ENCODE measurements at regions not wholly inside any gene's neighbourhood (a gene's known extent, or its start where the extent isn't known, plus 50 kb on each side); places are given as distances from the start of the nearest gene placed in this dataset.

GRCh38 chr2:234747032-234747431 lies 204.8 kb upstream of the SH3BP4 start:
- DNase-seq (ENCODE audit: extremely low spot score) = no peak
- CTCF ChIA-PET = no interaction called here
- POLR2A ChIA-PET = no interaction called here
- TF ChIP-seq CTCF (IDR thresholded peaks at IDR 0.05; ENCODE audit: control extremely low read depth, extremely low read depth, low read depth, missing control alignments) = no peak

GRCh38 chr2:234745347-234745746 lies 206.5 kb upstream of the SH3BP4 start:
- ChIA-PET CTCF (no interaction called here), POLR2A (no interaction called here)
- no peak for DNase-seq (ENCODE audit: extremely low spot score)
- no peak for TF ChIP-seq CTCF (IDR thresholded peaks at IDR 0.05; ENCODE audit: control extremely low read depth, extremely low read depth, low read depth, missing control alignments)

DNA sequence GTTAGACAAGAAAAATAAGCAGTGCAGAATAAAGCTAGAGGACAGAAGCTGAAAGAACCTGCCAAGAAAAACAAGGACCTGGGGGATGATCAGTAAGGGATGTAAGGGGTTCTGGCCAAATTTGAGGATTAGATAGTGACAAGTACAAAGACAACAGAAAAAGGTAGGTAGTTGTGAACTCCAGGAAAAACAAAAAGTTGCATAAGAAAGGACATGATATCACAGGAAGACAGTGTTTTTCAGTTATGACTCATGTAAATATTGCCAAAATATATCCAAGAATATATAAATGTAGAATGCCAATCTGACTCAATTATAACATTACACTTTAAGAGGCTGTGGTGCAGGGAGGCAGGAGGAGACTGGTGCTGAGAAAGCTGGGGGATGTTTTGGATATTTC lies 209.8 kb upstream of the SH3BP4 start:
- ChIA-PET CTCF (no interaction called here), POLR2A (no interaction called here)
- no peak for DNase-seq (ENCODE audit: extremely low spot score)
- TF ChIP-seq CTCF (IDR thresholded peaks at IDR 0.05; ENCODE audit: control extremely low read depth, extremely low read depth, low read depth, missing control alignments) = no peak

DNA sequence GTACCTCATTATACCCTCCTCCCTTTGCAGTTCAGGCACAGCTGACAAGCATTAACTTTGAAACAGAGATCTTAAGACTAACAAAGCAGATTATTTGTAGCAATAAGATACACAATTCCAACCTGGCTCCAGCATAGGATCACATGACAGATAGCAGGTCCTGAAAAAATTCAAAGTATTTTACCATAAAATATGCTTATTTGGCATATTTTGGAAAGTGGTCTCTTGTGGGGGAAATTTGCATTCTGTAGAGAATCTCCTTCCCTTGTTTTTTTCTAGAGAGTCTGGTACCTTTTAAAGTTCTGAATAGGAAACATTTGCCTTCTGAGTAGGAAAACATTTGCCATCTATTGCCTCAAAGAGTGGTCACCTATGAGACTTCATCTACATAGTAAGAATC lies 212.8 kb upstream of the SH3BP4 start:
- CTCF ChIA-PET = interaction anchor here (1.0 kb wide), 1 partner anchor 1411 kb away, joined by 3 read pairs; no protein-coding TSS in a partner anchor
- TF ChIP-seq CTCF (IDR thresholded peaks at IDR 0.05; ENCODE audit: control extremely low read depth, extremely low read depth, low read depth, missing control alignments) = no peak
- POLR2A ChIA-PET = no interaction called here
- DNase-seq (ENCODE audit: extremely low spot score) = no peak

- ChIA-PET CTCF (no interaction called here), POLR2A (no interaction called here)
- no peak for DNase-seq (ENCODE audit: extremely low spot score)
- no peak for TF ChIP-seq CTCF (IDR thresholded peaks at IDR 0.05; ENCODE audit: control extremely low read depth, extremely low read depth, low read depth, missing control alignments)
These were observed 216.0 kb upstream of the SH3BP4 start for GRCh38 chr2:234735829-234736228.

- POLR2A ChIA-PET = no interaction called here
- no peak for DNase-seq (ENCODE audit: extremely low spot score)
- CTCF ChIA-PET = no interaction called here
- no peak for TF ChIP-seq CTCF (IDR thresholded peaks at IDR 0.05; ENCODE audit: control extremely low read depth, extremely low read depth, low read depth, missing control alignments)
These were observed 217.8 kb upstream of the SH3BP4 start for GRCh38 chr2:234733795-234734600.

Measured in GM10248 (cell line).